ENCODE measurements at regions not wholly inside any gene's neighbourhood (a gene's known extent, or its start where the extent isn't known, plus 50 kb on each side); places are given as distances from the start of the nearest gene placed in this dataset.
"Not testable (repeated sequence)": the region's sequence is repeated elsewhere in the genome, so short reads cannot be mapped to it uniquely, and the experiment has no call there.

DNA sequence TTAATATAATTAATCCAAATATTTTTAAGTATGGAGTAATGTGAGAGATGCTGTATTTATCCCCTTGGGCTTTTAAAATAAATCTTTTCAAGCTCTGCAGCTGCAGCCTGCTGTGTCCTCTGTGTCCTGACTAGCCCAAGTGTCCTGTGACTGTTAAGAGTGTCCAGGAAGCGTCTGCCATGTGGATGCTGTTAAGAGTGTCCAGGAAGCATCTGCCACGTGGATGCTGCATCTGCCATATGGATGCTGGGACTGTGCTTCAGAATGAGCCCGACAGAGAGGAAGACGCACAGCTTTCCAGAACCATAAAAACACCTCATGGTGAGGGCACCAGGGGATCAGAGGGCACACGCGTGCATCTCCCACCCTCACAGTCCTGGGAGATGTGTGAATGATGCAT, 307.2 kb downstream of the ADGRD1 start:
- no peaks in the 10 kb centered on the region for H3K9me3 Mint-ChIP-seq
- no peak overlapping the region for H3K27ac Mint-ChIP-seq
- intact Hi-C loops (cut with micrococcal nuclease), result no loop called here

DNA sequence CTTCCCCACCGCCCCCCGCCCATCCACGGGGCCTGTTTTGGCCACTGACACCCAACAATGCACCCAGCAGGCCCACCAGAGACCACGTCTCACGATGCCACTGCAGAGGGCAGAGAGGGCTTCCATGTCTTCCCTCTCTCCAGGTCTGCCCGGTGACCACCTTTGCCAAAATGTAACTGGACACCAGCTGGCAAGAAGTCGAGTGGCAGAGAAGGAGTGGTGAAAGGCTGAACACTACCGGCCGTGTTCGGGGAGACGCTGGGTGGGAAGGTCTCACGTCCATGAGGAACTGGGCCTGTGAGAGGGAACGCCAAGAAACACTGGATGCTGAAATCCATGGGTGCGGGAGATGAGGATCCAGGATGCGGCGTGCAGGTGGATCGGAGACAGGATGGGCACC, 308.2 kb downstream of the ADGRD1 start:
- H3K4me3 Mint-ChIP-seq, result no peak overlapping the region
- no peak overlapping the region for H3K27ac Mint-ChIP-seq
- H3K36me3 Mint-ChIP-seq (ENCODE audit: low read depth), result no peaks in the 10 kb centered on the region
- H3K9me3 Mint-ChIP-seq, result no peaks in the 10 kb centered on the region
- no peaks in the 10 kb centered on the region for H3K27me3 Mint-ChIP-seq
- intact Hi-C loops (cut with micrococcal nuclease), result no loop called here
- no peak for DNase-seq
- no peaks in the 10 kb centered on the region for H3K4me1 Mint-ChIP-seq

More for the DNA sequence above, 307.2 kb downstream of the ADGRD1 start:
- no peak overlapping the region for H3K4me3 Mint-ChIP-seq
- H3K4me1 Mint-ChIP-seq, result no peaks in the 10 kb centered on the region
- no peak for DNase-seq
- H3K27me3 Mint-ChIP-seq, result no peaks in the 10 kb centered on the region
- no peaks in the 10 kb centered on the region for H3K36me3 Mint-ChIP-seq (ENCODE audit: low read depth)

DNA sequence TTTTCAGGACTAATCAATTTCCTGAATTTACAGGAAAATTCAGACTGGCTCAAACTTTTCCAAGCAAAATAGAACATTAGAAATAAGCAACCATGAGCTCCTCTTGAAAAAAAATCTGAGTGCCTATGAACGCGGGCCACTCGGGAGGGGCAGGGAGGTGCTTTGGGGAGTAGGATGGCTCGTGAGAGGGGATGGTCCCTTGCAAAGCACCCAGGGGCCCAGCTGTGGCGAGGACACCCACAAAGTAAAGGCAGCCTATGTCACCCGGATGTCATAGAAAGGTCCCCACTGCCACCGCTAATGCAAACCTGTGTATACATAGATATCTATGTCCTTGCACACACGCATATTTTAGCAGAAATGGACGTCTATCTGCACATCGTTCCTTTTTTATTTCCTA, 309.9 kb downstream of the ADGRD1 start:
- Mint-ChIP-seq H3K27me3 (no peaks in the 10 kb centered on the region), H3K4me3 (no peak overlapping the region), H3K4me1 (no peaks in the 10 kb centered on the region), H3K36me3 (ENCODE audit: low read depth) (no peaks in the 10 kb centered on the region), H3K9me3 (no peaks in the 10 kb centered on the region), H3K27ac (no peak overlapping the region)
- intact Hi-C loops (cut with micrococcal nuclease), result no loop called here
- DNase-seq, result no peak

DNA sequence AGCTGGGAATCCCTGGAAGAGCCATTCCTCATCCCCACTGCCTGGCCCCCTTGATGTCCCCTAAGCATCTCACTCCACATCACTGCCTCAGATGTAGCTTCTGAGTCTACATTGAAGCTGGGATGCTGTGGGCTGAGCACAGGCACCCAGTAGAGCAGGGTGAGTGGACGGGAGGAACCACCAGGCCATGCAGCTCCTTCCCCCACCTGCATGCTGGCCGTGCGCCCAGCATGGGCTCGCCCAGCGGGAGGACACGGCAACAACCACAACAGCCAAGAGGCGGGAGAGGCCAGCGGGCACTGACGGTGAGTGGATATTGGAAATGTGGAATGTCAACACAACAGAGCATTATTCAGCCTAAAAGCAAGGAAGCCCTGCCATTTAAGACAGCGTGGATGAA, 310.9 kb downstream of the ADGRD1 start:
- Mint-ChIP-seq H3K27ac (no peak overlapping the region), H3K4me3 (no peak overlapping the region)
- intact Hi-C loops (cut with micrococcal nuclease), result no loop called here

DNA sequence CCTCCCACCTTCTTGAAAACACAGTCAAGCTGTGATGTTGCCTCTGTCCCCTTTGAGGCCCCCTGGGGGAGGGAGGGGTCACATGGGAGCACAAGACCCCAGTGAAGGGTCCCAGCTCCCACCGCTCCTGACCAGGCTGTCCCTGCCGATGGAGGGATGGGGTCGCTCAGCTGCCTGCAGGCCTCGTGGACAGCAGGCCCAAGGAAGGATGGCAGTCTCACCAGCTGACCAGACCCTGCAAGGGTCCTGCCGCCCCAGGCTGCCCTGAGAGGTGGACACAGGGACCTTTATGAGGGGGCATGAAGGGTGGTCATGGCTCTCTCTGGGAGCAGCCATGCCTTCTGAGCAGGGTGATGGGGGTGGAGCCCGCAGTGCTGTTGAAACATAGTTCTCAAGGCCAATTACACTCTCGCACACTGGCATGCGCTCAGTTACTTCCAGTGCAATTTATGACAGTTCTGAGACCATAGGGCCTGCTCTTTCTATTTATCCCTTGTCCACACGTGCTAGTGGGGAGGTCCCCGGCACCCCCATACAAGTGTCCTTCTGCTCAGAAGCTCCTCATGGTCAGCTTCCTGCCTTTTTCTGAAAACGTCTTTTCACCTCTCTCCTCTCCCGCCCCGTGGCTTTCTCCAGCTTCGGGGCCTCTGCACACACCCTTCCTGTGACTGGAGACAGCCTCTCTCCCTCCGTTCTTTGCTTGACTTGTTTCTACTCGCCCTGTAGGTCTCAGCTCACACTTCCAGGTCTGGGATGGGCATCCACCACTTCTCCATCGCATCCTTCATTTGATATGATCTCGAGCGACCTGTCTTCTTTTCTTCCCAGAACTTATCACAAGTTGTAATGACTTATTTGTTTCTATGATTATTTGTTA, 313.1 kb downstream of the ADGRD1 start:
- no peak for DNase-seq
- Mint-ChIP-seq H3K4me1 (no peaks in the 10 kb centered on the region), H3K36me3 (ENCODE audit: low read depth) (no peaks in the 10 kb centered on the region), H3K27ac (no peak overlapping the region), H3K4me3 (no peak overlapping the region), H3K9me3 (no peaks in the 10 kb centered on the region), H3K27me3 (no peaks in the 10 kb centered on the region)
- intact Hi-C loops (cut with micrococcal nuclease), result no loop called here

More for the DNA sequence above, 310.9 kb downstream of the ADGRD1 start:
- Mint-ChIP-seq H3K4me1 (no peaks in the 10 kb centered on the region), H3K27me3 (no peaks in the 10 kb centered on the region), H3K36me3 (ENCODE audit: low read depth) (no peaks in the 10 kb centered on the region), H3K9me3 (no peaks in the 10 kb centered on the region)
- no peak for DNase-seq

DNA sequence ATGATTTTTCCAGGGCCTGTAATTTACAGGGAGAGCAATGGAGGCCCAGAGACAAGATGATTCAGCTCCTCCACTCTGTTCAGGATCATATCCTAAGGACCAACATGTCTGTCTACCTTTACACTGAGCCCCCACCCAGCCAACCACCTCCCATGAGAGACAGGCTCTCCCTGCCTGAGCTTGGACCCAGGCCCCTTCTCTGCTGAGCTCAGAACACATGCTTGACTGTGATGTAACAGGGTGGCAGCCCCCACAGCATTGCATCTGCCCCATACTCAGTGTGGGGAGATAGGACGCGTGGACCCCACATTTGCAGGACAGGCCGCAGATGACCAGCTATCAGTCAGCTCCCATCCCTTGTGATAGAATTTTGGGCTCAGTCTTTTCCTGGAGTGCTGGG, 313.9 kb downstream of the ADGRD1 start:
- DNase-seq, result no peak
- H3K36me3 Mint-ChIP-seq (ENCODE audit: low read depth), result no peaks in the 10 kb centered on the region
- no peaks in the 10 kb centered on the region for H3K27me3 Mint-ChIP-seq
- intact Hi-C loops (cut with micrococcal nuclease), result no loop called here
- no peaks in the 10 kb centered on the region for H3K9me3 Mint-ChIP-seq
- no peak overlapping the region for H3K27ac Mint-ChIP-seq
- no peak overlapping the region for H3K4me3 Mint-ChIP-seq
- no peaks in the 10 kb centered on the region for H3K4me1 Mint-ChIP-seq

DNA sequence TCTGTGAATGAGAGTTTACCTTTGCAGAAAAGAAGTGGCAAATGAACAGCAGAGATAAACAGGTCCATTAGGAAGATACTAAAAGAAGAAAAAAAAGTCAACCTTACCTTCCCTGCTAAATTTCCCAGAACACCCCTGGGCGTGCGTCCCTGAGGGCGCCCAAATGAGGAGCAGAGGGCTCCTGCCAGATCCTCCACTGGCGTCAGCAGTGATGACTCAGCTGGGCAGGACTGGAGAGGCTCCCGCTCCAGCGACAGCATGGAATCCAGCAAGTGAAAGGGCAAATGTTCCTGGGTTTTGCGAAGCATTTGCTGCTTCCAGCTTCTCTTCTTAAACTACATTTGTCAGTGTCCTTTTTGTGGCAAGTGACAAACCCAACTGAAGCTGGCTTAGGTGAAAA, 314.4 kb downstream of the ADGRD1 start:
- H3K27me3 Mint-ChIP-seq; H3K27ac Mint-ChIP-seq; H3K4me3 Mint-ChIP-seq; H3K4me1 Mint-ChIP-seq; H3K36me3 Mint-ChIP-seq (ENCODE audit: low read depth); DNase-seq; intact Hi-C loops (cut with micrococcal nuclease); H3K9me3 Mint-ChIP-seq: not testable (repeated sequence)

DNA sequence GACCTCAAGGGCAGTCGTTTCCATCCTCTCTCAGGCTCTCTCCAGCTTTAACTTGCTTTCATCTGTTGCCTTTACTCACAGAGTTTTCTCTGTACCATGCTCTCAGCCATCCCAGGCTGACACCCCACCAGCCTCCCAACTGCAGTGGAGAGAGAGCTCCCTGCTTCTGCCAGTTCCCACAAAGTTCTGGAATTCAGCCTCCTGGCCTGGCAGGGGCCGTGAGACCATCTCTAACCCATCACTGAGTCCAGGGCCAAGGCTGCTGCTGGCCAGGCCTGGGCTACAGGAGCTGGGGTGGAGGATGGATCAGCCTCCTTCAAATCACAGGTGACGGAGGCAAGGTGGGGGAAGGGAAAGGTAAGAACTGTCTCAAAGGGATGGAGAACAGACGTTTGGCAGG, 314.9 kb downstream of the ADGRD1 start:
- H3K27ac Mint-ChIP-seq; H3K36me3 Mint-ChIP-seq (ENCODE audit: low read depth); DNase-seq; H3K4me1 Mint-ChIP-seq; H3K9me3 Mint-ChIP-seq; intact Hi-C loops (cut with micrococcal nuclease); H3K27me3 Mint-ChIP-seq; H3K4me3 Mint-ChIP-seq: not testable (repeated sequence)

DNA sequence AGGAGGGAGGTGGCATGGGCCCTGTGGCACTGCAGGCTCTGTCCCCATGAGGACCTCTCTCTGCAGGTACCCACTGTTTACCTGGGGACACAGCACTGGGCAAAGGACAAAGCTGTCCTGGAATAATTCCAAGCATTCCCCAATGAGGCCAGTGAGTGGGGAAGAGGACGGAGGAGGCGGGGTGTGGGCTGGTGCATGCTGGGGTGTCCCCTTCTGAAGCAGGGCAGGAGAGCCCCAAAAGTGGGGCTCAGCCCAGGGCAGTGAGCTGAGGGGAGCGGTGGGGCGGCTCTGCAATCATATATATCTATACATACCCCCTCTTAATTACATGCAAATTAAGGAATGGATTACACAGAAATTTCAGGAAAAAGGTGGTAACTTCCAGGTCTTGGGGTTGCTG, 315.8 kb downstream of the ADGRD1 start:
- Mint-ChIP-seq H3K27ac (no peak overlapping the region), H3K9me3 (no peaks in the 10 kb centered on the region), H3K27me3 (no peaks in the 10 kb centered on the region), H3K4me1 (no peaks in the 10 kb centered on the region), H3K4me3 (no peak overlapping the region), H3K36me3 (ENCODE audit: low read depth) (no peaks in the 10 kb centered on the region)
- no peak for DNase-seq
- intact Hi-C loops (cut with micrococcal nuclease), result no loop called here

DNA sequence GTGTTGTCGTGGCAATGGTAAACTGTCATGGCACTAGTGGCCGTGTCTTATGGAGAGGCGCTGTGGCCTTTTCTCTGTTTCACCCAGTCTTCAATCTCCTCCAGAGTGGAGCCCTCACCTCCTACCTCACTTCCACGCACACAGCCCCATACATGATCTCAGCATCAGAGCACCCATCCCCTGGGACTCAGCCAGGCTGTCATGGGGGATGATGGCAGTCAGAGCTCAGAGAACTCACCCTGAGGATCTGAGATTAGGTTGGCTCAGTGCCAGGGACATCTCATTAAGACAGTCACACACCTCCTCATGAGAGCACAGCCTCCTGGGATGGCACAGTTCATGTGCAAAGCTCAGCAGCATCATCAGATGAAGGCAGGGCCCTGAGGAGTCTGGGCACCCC, 316.3 kb downstream of the ADGRD1 start:
- H3K9me3 Mint-ChIP-seq; H3K27ac Mint-ChIP-seq; H3K4me1 Mint-ChIP-seq; DNase-seq; H3K27me3 Mint-ChIP-seq; H3K4me3 Mint-ChIP-seq; intact Hi-C loops (cut with micrococcal nuclease); H3K36me3 Mint-ChIP-seq (ENCODE audit: low read depth): not testable (repeated sequence)

DNA sequence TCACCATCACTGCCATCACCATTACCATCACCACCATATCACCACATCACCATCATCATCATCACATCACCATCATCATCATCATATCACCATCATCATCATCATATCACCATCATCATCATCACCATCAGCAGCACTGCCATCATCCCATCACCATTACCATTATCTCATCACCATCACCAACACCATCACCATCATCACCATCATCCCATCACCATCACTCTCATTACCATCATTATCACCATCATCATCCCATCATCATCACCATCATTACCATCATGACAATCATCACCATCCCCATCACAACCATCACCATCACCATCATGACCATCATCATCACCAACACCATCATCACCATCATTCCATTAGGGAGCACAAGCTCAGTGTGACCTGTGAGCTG, 318.0 kb downstream of the ADGRD1 start:
- no peaks in the 10 kb centered on the region for H3K4me1 Mint-ChIP-seq
- intact Hi-C loops (cut with micrococcal nuclease), result no loop called here

DNA sequence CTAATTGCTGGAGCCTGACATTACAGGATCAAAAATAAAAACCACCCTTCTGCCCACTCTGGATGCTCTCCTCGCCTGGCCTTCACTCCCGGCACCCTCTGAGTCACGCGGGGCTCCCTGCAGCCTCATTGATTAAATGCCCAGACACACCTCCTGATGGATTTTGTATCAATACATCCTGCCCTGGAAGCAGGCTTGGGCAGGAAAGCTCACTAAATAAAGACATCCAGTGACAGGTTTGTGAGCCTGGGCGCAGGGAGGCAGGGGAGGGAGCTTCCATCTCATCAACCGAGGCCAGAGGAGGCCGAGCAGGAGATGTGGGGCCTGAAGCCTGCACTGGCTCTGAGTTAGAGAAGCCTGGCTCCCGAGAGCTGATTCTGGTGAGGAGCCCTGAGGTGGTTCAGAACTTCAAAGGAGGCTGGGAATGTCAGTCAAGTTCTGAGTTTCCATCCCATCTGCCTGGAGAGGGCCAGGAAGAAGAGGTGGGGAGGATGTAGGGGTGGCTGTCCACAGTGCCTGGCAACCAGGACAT, 318.6 kb downstream of the ADGRD1 start:
- H3K9me3 Mint-ChIP-seq; H3K36me3 Mint-ChIP-seq (ENCODE audit: low read depth); intact Hi-C loops (cut with micrococcal nuclease); H3K4me3 Mint-ChIP-seq; H3K27ac Mint-ChIP-seq; H3K4me1 Mint-ChIP-seq; DNase-seq; H3K27me3 Mint-ChIP-seq: not testable (repeated sequence)

More for the DNA sequence above, 318.0 kb downstream of the ADGRD1 start:
- no peaks in the 10 kb centered on the region for H3K36me3 Mint-ChIP-seq (ENCODE audit: low read depth)
- no peak overlapping the region for H3K27ac Mint-ChIP-seq
- H3K4me3 Mint-ChIP-seq, result no peak overlapping the region
- no peak for DNase-seq
- H3K27me3 Mint-ChIP-seq, result no peaks in the 10 kb centered on the region
- H3K9me3 Mint-ChIP-seq, result no peaks in the 10 kb centered on the region

DNA sequence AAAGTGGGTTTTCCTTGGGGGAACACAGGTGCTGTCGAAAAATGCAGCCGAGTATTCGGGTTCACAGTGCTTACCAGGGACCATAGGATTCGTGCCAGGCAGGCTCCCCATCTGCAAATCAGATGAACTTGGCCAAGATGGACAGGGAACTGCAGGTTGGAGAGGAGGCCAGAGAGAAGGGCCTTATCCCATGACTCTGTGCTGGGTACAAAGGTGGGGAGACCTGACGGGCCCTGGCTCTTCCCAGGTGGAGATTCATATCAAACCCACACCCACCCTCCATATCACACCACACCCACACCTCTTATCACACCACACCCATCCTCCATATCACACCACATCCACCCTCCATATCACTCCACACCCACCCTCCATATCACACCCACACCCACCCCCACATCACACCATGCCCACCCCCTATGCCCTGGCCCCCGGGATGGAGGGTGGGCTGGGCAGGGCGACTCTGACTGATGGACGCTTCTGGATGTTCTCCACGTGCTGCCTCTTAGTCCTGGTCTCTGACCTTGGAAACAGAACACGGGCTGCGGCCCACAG, 319.7 kb downstream of the ADGRD1 start:
- Mint-ChIP-seq H3K9me3 (no peaks in the 10 kb centered on the region), H3K4me3 (no peak overlapping the region), H3K27ac (no peak overlapping the region), H3K27me3 (no peaks in the 10 kb centered on the region), H3K36me3 (ENCODE audit: low read depth) (no peaks in the 10 kb centered on the region), H3K4me1 (no peaks in the 10 kb centered on the region)
- no peak for DNase-seq
- intact Hi-C loops (cut with micrococcal nuclease), result no loop called here

DNA sequence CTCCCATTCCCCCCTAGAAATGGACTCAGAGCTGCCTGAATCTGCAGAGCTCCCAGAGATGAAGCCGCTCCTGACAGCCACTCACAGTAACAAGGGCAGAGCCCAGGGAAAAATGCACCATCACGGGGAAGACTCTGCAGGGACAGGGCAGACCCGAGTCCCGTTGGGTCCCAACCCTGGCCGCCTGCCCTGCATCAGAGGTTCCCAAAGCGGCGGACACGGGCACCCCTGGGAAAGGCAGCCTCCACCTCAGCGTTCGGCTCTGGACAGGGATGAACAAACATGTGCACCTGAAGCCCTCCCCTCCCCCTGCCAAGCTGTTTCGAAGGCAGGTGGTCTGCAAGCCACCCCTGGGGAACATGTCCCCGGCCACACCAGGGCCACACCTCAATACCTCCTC, 320.4 kb downstream of the ADGRD1 start:
- Mint-ChIP-seq H3K4me3 (no peak overlapping the region), H3K9me3 (no peaks in the 10 kb centered on the region), H3K27ac (no peak overlapping the region), H3K36me3 (ENCODE audit: low read depth) (no peaks in the 10 kb centered on the region), H3K27me3 (no peaks in the 10 kb centered on the region), H3K4me1 (no peaks in the 10 kb centered on the region)
- intact Hi-C loops (cut with micrococcal nuclease), result no loop called here
- DNase-seq, result no peak
